Upper lobe of left lung (tissue), 6 donors: ENCODE measurements at regions not wholly inside any gene's neighbourhood (a gene's known extent, or its start where the extent isn't known, plus 50 kb on each side); places are given as distances from the start of the nearest gene placed in this dataset.
A peak's percentile ranks its signal among the peaks of the same experiment; 100 is the strongest.

Experiments
- ATAC-seq, 2 donors: fragments of 200-7000 bp; cut with Tn5 transposase; one replicate each; pipeline ENCODE4 v1.9.1; 2022; ENCODE audit warnings: mild to moderate bottlenecking in 2 of 2, moderate library complexity in 2 of 2; ENCODE audit not compliant: low FRiP score in 2 of 2
- DNase-seq, 2 donors: peaks; one replicate each; pipeline ENCODE4 v3.0.0-alpha.2; 2019 to 2020
- H3K27ac ChIP-seq, 4 donors: fragments of 200-600 bp; sonication (generic); one replicate each; pipeline ENCODE4 v1.5.1; 2016 to 2019
- H3K27me3 ChIP-seq, 4 donors: fragments of 200-600 bp; sonication (generic); one replicate each; pipeline ENCODE4 v1.5.1; 2017 to 2019
- H3K36me3 ChIP-seq, 4 donors: fragments of 200-600 bp; sonication (generic); one replicate each; pipeline ENCODE4 v1.5.1; 2016 to 2019
- H3K4me1 ChIP-seq, 4 donors: fragments of 200-600 bp; sonication (generic); one replicate each; pipeline ENCODE4 v1.5.1; 2018 to 2019
- H3K4me3 ChIP-seq, 4 donors: fragments of 200-600 bp; sonication (generic); one replicate each; pipeline ENCODE4 v1.5.1; 2017 to 2019; ENCODE audit warnings: mild to moderate bottlenecking in 2 of 4, moderate library complexity in 1 of 4
- H3K9me3 ChIP-seq, 4 donors: fragments of 200-600 bp; sonication (generic); one replicate each; pipeline ENCODE4 v1.5.1; 2018 to 2019
- CTCF ChIP-seq, 6 experiments: fragments of 450-650 bp in 4 of 6; fragments of 200-600 bp in 2 of 6; sonication (generic) in 2 of 6; IDR thresholded peaks; one replicate each; pipeline ENCODE4 v1.5.1; 2016 to 2019; ENCODE audit warnings: antibody characterized with exemption in 6 of 6
- EP300 ChIP-seq, 4 donors: sonication (generic); formaldehyde crosslinking; IDR thresholded peaks; one replicate each; pipeline ENCODE4 v1.5.1; 2017; ENCODE audit warnings: antibody characterized with exemption in 4 of 4, control low read depth in 2 of 4
- POLR2A ChIP-seq, 4 donors: fragments of 450-650 bp; IDR thresholded peaks; one replicate each; pipeline ENCODE4 v1.5.1; 2016 to 2017; ENCODE audit warnings: antibody characterized with exemption in 4 of 4, mild to moderate bottlenecking in 2 of 4
- POLR2AphosphoS5 ChIP-seq, 2 donors: sonication (generic); formaldehyde crosslinking; IDR thresholded peaks; one replicate each; pipeline ENCODE4 v1.5.1; 2017; ENCODE audit warnings: antibody characterized with exemption in 2 of 2
- WGBS, 2 donors: methylation state at CpG; one replicate each; pipeline ENCODE4 v1.1.5; 2017 to 2018; 5-methylcytosine and 5-hydroxymethylcytosine counted together
- donor health status: DM: no; HTN: no; CAD: no; lungs with moderate emphysema.
- donor health status: DM: no; HTN: yes; CAD: no; lungs with severe emphysema.

DNA sequence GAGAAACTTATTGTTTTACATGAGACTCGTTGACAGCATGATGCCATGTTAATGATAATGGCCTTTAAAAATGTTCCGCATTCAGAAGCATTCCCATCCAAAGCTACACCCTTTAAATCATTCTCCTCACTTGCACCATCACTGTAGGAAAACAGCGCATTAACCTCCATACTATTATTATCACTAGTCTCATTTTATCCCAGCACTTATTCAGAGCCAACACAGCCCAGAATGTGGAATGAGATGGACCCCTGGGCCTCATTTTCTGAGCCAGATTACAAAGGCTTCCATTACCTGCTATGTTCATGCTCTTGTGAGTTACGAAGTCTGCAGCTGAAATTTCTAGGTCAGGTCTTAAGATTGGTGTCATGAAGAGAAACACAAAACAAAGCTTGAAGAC, 159.4 kb downstream of the HS3ST3A1 start:
- DNase-seq, result no peak
- no peaks in the 10 kb centered on the region for H3K9me3 ChIP-seq
- no peak overlapping the region for H3K27ac ChIP-seq
- H3K36me3 ChIP-seq, result no peaks in the 10 kb centered on the region
- no peaks in the 10 kb centered on the region for H3K4me1 ChIP-seq
- H3K4me3 ChIP-seq, result no peak overlapping the region
- no peaks in the 10 kb centered on the region for H3K27me3 ChIP-seq
- TF ChIP-seq POLR2A (IDR thresholded peaks at IDR 0.05), result no peak
- no peak for TF ChIP-seq EP300 (IDR thresholded peaks at IDR 0.05)
- no peak for TF ChIP-seq POLR2AphosphoS5 (IDR thresholded peaks at IDR 0.05)
- no peak for TF ChIP-seq CTCF (IDR thresholded peaks at IDR 0.05)
- 88% methylated on average over 4 of the region's 4 CpGs for WGBS, 2 donors
- no peak for ATAC-seq

DNA sequence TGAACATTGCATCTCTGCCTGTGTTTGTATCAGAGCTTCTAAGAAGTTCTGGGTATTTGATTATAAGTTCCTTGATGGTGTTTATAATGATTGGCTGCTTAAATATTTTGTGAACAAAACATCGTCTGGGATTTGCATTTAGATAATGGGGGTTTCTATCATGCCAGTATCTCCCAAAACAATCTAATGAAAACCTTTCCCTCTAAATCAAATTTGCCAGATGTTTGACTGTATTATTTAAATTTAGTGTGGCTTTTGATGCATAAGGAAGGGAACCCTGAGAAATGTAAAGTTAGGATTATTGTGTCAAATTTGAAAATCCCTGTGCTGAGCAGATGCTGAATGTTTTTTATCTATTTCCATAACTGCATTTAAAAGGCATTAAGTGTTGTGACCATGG, 159.9 kb downstream of the HS3ST3A1 start:
- no peaks in the 10 kb centered on the region for H3K36me3 ChIP-seq
- TF ChIP-seq POLR2AphosphoS5 (IDR thresholded peaks at IDR 0.05) (no peak), EP300 (IDR thresholded peaks at IDR 0.05) (no peak), POLR2A (IDR thresholded peaks at IDR 0.05) (no peak), CTCF (IDR thresholded peaks at IDR 0.05) (no peak)
- no peaks in the 10 kb centered on the region for H3K9me3 ChIP-seq
- ATAC-seq, result no peak
- no peak for DNase-seq
- no peak overlapping the region for H3K4me3 ChIP-seq
- no peaks in the 10 kb centered on the region for H3K4me1 ChIP-seq
- no peak overlapping the region for H3K27ac ChIP-seq
- WGBS, 2 donors, result 91 to 94% methylated on average over 1 of the region's 1 CpG
- H3K27me3 ChIP-seq, result no peaks in the 10 kb centered on the region

DNA sequence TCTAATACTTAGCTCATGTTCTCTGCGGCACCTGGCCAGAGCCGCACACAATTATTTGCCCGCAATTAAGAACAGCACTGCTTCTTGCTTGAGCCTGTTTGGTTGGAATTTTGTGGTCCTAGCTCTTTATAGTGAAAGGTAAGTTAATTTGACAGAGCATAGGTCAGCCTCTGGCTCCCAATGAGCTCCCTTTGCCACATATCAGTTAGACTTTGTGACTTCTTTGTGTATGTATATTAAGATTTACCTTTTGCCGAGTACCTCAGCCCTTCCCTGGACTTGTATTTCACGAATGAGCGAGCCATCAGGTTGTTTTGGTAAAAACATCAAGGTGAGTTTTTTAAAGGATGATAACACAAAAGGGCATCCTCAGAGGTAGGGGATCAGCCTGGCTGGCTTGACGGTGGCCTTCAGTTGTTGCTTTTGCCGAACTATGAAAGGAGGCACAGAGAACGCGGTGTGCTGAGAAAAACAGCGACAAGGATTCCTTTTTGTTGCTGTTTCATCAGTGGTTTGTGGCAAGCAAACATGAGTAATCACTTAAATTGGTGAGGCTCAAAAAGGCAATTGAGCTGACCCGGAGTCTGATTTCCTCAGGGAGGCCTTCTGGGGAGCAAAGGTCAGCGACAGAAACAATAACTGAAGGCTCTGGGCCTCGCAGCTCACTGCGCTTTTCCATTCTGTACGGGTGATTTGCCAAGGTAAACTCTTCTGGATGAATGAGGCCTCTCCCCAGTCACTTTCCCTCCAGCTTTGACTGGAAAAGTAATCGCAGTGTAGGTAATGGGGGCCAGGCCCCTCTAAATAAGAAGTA, 163.6 kb downstream of the HS3ST3A1 start:
- TF ChIP-seq POLR2AphosphoS5 (IDR thresholded peaks at IDR 0.05) (no peak), CTCF (IDR thresholded peaks at IDR 0.05) (no peak), POLR2A (IDR thresholded peaks at IDR 0.05) (no peak), EP300 (IDR thresholded peaks at IDR 0.05) (no peak)
- no peak overlapping the region for H3K4me3 ChIP-seq
- no peaks in the 10 kb centered on the region for H3K36me3 ChIP-seq
- ATAC-seq (no peak), DNase-seq (no peak)
- no peaks in the 10 kb centered on the region for H3K9me3 ChIP-seq
- WGBS, 2 donors, result 81 to 84% methylated on average over 17 of the region's 17 CpGs
- no peaks in the 10 kb centered on the region for H3K27me3 ChIP-seq
- no peaks in the 10 kb centered on the region for H3K4me1 ChIP-seq
- no peak overlapping the region for H3K27ac ChIP-seq

- 82 to 85% methylated on average over 3 of the region's 3 CpGs for WGBS, 2 donors
- H3K4me1 ChIP-seq, result no peaks in the 10 kb centered on the region
- no peaks in the 10 kb centered on the region for H3K27me3 ChIP-seq
- no peak for TF ChIP-seq CTCF (IDR thresholded peaks at IDR 0.05)
- DNase-seq, result no peak
- H3K4me3 ChIP-seq, result no peak overlapping the region
- no peak overlapping the region for H3K27ac ChIP-seq
- no peaks in the 10 kb centered on the region for H3K9me3 ChIP-seq
- H3K36me3 ChIP-seq, result no peaks in the 10 kb centered on the region
- ATAC-seq, result no peak
Observed at GRCh38 chr17:13435230-13435629, 166.5 kb downstream of the HS3ST3A1 start.

DNA sequence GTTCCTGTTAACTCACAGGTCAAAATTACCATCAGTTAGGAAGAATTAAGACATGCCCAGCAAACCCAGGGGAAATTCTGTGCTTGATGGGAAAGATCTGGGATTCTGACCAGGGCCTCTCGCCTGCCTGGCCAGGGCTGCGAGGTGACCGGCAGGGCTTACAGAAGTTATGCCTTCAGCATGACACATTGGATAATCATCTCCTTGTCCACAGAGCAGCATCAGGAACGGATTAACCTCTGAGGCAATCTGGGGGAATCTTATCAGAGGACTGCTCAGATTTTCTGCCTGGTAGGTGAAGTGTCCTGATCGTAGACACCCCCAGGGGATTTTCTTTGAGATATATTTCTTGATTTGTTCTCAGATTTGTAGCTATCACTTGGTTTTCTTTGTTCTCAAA, 172.5 kb downstream of the HS3ST3A1 start:
- H3K27ac ChIP-seq, result no peak overlapping the region
- peak in 1 of 2 donors; percentile 69 for ATAC-seq
- no peak for TF ChIP-seq POLR2A (IDR thresholded peaks at IDR 0.05)
- no peak for TF ChIP-seq EP300 (IDR thresholded peaks at IDR 0.05)
- no peak for TF ChIP-seq CTCF (IDR thresholded peaks at IDR 0.05)
- TF ChIP-seq POLR2AphosphoS5 (IDR thresholded peaks at IDR 0.05), result no peak
- no peaks in the 10 kb centered on the region for H3K36me3 ChIP-seq
- H3K9me3 ChIP-seq, result no peaks in the 10 kb centered on the region
- 63 to 78% methylated on average over 5 of the region's 5 CpGs for WGBS, 2 donors
- no peak overlapping the region for H3K4me3 ChIP-seq
- peak in 1 of 2 donors; percentile 50 for DNase-seq
- no peaks in the 10 kb centered on the region for H3K4me1 ChIP-seq
- no peaks in the 10 kb centered on the region for H3K27me3 ChIP-seq
